ENCODE measurements at regions not wholly inside any gene's neighbourhood (a gene's known extent, or its start where the extent isn't known, plus 50 kb on each side); places are given as distances from the start of the nearest gene placed in this dataset.

- TF ChIP-seq CTCF (IDR thresholded peaks at IDR 0.05; ENCODE audit: poor library complexity) (no peak), EZH2 (IDR thresholded peaks at IDR 0.05; ENCODE audit: borderline replicate concordance) (no peak), EZH2phosphoT487 (IDR thresholded peaks at IDR 0.05; ENCODE audit: low read depth, severe bottlenecking, unreplicated experiment) (no peak)
These were observed 1145.3 kb upstream of the CHAC2 start for GRCh38 chr2:52622266-52622665.
